HG02571 (cell line): ENCODE measurements at regions not wholly inside any gene's neighbourhood (a gene's known extent, or its start where the extent isn't known, plus 50 kb on each side); places are given as distances from the start of the nearest gene placed in this dataset.

ENCODE experiments used
- ATAC-seq: cut with Tn5 transposase; IDR thresholded peaks from one replicate; pipeline ENCODE4 v1.9.1; 2021; ENCODE audit warnings: mild to moderate bottlenecking, moderate library complexity; ENCODE audit not compliant: unreplicated experiment

DNA sequence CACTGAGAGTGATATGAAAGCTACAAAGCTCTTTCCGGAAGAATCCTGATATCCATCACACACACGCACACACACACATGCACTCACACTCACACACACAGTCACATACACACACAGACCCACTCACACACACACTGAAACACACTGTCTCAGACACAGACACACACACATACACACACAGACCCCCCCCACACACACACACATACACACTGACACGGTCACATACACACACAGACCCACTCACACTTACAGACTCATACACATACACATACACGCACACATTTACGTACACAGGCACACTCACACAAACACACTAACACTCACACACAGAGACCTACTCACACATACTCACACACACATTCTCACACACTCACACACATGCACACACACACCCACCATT, 58.6 kb downstream of the LIG4 start:
- no peak for ATAC-seq

DNA sequence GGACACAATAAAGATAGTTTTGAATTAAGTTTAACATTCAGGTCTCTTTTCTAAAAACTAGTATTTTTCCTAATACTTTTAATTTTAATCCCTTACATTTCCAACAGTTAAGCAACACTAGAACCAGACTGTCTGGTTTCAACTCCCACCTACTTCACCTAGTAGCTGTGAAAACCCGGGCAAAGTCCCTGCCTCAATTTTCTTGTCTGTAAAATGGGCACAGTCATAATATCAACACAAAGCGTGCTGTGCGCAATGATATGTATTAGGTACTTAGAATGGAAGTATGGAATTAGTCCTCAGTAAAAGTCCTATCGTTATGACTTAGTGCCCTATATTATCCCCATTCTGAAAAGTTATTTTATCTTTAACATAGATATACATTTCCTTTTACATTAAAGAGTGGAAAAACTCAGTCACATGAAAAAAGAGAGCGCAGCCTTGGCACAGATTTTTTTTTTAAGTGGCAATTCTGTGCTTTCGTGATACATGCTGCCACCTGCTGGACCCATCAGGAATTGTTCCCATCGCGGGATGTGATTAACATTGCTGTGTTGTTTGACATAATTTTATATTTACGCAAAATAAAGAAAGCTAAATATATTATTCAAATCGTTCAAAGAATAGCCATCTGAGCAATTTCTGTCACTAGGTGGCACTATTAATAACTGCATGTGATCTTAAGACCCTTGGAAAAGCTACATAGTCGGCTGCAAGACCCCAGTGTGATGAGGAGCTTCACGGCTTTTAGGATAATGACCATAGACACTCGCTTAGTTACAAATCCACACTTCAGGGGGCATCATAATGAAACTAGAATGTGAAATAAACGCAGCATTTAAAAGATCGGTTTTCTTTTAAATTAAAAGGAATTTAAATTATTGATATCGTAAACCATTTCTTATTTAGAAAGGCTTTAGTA, 59.9 kb downstream of the LIG4 start:
- ATAC-seq = no peak

DNA sequence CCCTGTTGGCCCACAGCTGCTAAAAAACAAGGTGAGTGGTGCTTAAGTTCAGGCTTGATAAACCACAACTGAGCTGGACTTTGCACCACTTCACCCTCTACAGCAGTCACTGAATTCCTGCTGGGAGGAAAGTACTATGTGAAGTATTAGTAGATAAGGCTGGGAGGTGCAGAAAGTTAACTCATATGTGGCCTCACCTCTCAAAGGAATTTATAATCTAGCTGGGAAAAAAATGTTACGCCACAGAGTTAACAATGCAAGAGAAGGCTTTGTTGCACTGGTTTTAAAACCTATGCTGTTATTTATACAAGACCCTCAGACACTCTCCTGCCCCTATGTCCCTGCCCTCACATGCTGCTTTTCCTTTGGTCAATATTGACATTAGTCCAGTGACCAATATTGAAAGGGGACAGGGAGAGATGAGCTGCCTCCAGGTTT, 60.9 kb downstream of the LIG4 start:
- ATAC-seq = no peak

DNA sequence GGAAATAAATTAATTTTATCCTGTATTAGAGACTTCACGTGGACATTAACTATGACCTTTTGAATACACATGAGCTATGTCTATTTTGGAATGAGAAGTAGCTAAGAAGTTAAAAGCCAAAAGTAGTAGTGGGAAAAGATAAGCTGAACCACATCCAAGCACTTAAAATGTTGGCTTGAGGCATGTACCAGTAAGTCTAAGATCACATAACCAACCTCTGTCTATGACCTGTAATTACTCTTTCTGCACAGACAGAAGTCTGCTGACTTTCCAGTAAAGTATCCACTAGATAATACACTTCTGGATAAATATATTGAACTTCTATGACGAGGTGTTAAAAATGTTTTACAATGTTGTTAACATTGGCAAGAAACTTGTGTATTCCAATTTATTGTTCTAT, 68.7 kb downstream of the LIG4 start:
- no peak for ATAC-seq

DNA sequence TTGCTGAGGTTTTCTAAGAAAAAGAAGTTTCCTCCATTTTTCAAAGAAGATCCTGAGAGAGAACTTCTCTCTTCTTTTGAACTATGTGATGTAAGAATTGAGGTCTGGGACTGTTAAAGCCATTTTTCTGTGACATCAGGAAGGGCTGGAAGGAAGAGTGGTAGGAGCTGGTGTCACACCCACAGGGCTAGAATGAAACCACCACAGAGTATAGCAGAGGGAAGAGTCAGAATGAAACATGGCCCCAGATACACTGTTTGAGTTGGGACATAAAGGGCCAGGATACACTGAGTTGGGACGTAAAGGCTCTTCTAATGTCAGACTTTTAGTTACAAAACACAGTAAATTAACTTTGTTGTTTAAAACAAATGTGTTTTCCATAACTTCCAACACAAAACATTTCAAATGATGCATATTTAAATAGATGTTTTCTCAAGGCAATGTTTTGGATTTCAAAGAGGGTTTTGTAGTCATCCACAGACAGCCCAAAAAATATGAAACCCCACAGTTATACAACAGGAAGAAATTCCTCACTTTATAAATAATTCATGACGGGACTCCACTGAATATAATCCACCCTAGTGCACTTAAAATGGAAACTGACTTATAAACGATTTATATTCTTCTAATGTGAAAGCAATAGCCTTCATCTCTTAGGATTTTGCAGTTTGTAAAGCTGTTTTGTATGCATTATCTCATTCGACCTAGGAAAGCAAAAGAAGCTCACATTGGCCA, 72.5 kb downstream of the LIG4 start:
- ATAC-seq = no peak

DNA sequence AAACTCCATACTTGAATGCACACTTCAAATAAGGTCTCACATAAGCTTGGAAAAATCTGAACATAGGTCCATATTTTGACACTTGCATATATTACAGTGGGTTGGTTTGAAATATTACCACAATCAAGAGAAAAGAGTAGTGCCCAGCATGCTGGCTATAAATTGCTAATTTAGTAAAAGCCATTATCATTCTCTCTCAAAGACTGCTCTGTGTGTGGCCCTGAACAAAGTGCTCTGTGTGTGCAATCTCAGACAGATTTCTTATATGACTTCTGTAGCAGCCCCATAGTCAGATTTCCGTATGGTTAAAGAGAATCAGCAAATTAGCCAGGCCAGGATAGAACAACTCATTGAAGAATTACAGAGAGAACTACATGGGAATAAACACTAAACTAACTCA, 78.2 kb downstream of the LIG4 start:
- ATAC-seq = no peak

DNA sequence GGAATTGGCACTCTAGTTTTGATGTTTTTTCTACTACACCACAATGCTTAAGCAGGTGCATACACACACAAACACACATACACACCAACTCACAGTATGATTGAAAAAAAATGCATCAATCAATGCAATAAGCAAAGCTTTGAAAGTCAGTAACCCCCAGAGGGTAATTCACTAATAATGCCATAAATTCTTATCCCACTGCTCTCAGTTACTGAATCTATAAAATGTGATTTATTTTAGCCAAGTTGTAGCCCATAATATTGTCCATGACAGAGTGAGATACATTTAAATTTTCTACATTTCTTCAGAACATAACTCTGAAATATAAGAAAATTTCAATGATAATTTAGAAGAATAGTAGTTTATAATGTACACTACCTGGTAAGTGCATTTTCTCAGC, 87.9 kb downstream of the LIG4 start:
- no peak for ATAC-seq

DNA sequence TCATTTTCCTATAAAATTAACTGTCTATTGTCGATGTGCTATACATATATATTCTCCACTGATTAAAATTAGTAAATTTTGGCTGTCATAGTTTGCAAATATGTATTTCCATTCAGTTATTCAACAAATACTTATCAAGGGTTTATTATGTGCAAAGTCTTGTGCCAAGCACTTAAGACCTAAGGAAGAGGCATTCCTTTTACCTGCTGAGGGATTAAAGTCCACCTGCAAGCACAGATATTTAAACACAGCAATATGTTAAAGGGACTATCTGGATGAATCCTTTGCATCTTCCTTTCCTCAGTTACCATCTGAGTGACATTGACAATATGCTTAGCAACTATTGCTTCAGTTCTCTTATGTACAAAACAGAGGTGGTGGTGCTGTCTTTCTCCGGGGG, 89.3 kb downstream of the LIG4 start:
- no peak for ATAC-seq

DNA sequence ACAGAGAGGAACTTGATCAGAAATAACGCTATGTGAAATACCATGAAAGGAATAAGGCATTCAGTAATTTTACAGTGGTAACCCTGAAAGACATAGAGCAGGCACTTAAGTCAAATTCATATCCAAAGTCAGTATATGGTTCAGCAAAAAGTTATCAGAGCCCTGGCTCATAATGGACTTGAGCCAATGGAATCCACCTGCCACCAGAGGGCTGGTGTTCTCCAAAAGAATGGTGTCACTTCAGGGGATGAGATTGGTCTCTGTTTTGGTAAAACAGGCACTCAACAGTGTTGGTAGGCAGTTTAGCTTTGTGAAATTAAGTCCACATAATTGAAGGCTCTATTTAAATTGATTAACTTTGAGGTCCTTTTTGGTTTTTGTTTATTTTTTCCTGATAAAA, 93.9 kb downstream of the LIG4 start:
- no peak for ATAC-seq

DNA sequence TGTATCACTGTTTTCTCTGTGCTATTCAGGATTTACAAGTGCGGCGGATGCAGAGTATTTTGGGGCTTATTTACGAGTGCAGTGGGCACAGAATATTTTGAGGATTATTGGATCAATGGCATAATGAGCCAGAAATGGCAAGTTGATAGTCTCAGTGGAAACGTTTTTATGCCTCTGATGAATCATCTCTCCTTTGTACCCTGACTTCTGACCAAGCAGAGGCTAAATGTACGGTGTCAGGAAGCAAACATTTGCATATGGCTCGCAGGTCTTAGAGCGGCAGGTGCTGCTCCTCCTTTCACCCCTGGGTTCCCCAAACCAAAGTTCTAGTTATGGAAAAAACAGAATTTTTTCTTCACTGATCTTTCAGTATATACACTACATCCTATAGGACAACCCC, 94.5 kb downstream of the LIG4 start:
- no peak for ATAC-seq

DNA sequence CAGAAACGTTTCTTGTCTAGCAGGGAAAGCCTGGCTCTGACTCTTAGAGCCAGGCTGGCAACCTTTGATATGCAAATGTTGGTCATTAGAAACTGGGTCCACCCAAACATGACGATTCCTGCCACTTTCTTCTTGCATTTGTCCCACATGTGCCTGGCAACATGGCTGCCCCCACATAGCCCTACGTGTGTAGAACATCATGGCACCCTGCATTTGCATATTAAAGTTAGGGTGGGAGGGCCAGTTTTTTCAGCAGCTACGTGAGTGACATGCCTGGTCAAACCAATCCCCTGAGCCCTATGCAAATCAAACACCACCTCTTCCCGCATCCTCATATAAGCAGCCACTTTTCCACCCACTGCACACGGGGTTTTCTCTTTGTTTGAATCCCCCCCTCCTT, 95.0 kb downstream of the LIG4 start:
- no peak for ATAC-seq

DNA sequence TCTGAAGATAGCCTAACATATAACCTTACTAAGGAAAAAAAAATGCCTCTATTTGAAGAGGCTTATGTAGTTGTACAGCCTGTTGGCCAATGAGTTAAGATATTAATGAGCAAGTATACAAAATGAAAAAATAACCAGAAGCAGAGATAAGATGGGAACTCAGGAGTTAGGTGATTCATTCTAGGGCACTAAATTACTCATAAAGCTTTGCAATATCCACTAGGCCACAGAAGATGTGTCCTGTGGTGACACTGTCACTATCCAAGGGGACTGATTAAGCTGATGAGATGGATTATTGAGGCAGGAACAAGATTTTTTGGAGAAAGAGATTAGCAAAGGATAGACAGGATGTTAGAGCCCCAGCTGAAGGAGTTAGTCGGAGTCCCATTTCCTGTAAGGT, 99.6 kb downstream of the LIG4 start:
- ATAC-seq = no peak

DNA sequence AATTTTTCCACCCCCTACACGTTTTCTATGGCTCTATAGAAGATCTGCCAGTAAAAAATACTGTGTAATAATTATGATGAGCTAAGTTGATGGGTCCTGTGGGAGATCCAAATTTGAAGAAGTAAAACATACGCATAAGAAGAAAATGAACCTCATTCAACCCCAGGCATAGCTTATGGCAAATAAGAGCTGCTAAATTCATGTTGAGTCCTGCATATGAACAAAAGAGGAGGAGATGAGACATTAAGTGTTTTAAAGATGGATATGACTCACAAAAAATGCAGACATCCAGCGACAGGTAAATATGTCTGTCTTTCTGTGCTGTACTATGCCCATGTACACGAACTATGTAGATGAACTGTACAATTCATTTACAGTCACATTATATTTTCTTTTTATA, 101.9 kb downstream of the LIG4 start:
- ATAC-seq = no peak

DNA sequence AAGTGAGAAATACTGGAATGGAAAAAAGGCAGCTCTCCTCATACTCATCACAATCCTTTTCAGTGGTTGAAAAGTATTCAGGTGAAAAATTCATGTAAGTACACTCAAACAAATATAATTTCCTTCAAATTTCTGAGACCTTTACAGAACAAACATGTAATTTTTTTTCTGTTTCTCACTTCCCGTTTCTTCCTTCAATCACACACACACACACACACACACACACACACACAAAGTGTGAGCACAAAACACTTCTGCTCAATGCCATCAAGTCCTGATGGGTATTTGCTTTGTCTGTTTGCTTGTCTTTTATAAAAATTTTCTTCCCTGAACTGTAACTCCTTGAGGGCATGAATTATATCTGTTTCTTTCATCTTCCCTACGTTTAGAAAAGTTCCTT, 110.6 kb downstream of the LIG4 start:
- no peak for ATAC-seq

DNA sequence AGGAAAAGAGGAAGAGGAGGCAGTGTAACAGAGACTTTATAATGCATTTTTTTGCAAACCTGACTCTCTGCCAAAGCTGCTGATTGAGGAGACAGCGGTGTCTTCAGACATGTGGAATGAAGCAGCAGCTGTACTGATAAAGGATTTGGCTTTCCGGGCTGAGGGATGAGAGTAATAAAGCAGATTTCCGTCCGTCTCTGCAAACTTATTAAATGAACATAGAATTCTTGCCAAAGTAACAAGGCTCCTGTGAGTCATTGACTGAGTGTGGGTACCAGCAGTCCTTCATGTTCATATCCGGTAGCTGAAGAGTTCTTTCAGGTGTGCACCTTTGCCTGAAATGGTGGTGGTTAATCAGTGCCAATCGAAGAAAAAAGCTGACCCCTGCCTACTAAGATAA, 112.6 kb downstream of the LIG4 start:
- ATAC-seq = no peak

DNA sequence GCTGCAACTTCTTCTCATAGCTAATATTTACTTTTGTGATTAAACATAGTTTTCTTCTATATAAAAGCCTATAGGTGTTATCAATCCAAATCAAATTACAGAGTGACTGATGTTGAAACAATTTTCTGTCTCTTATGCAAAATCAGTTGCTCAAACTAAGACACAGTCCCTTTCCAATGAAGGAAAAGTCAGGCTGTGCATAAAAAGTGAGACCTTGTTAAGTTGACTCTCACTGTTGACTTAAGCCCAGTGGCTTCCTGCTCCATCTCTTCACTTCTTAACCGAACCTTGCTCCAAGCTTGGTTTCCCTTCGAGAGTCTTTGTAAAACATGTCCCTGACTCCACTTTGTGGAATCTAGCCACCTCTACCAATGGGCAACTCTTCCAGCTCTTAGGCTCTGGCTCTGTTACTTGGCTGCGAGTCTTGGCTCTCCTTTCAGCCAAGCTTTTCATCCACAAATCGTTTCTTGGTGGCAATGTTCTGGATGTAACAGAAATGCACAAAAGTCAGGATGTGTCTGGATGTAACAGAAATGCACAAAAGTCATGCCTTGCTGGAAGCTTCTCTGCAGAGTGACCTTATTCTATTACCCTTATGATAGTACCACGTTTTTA, 118.9 kb downstream of the LIG4 start:
- no peak for ATAC-seq

DNA sequence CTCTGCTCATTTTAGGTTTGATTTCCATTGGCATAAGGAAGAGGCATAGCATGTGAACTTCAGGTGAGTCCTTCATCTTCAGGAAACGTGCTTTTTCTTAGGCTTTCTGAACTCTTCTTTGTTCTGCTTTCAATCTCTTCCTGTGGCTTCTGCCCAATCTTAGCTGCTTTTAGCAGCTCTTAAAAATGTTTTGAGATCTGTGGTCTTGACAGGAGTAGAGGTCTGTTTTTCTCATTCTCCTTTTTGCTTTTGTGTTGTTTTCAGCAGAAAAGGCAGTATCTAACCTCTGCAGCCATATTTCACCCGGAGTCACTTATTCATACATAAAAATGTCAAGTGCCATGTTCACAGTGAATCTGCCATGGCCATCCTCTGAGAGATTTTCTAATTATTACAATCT, 120.3 kb downstream of the LIG4 start:
- ATAC-seq = no peak

DNA sequence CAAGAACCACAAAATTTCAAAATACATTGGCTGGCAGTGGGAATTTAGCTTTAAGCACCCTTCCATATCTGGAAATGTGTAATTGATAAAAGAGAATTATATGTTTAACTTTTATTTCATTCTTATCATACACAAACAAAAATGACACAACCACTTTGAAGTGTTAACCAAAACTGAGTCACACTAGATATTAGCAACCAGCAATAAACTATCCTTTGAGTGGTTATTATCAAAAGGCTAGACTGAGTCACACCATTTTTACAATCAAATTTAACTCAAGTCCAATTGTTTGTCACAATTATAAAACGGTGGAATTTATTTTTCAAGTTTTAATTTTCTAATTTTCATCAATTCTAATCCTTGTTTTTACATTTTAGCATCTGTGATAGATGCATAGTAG, 121.7 kb downstream of the LIG4 start:
- no peak for ATAC-seq

DNA sequence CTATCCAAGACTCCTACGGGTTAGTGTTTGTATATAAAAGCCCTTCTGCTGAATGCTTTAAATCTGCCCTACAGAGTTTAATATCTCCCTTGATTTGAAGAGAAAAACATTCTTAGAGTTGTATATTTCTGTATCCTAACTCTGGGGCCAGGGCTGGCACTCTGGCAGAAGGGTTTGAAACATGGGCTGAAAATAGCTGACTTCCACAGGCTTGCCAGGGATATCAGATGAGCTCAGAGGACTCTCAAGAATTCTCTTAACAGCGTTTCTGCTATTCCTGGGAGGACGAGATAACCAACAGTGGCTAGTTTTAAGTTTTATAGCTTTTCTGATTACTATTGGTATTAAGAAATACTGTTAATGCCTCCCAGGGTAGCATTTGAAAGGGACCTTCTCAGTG, 127.5 kb downstream of the LIG4 start:
- no peak for ATAC-seq

DNA sequence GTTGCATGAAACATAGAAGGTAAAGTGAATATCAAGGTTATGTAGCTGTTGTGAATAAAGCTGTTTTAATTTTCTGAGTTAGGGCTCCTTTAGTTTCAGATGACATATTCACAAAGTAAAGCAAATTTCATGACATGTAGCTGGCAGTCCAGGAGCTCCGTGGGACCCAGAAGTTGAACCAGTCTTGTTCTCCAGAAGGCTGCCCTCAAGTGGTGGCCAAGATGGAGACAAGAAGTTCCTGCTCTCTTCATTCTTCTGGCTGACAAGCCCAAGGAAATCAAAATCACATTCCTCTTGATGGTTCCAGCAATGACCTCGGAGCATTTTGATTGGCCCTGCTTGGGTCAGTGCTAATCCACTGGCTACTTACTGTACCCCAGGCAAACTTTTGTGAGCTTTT, 128.7 kb downstream of the LIG4 start:
- no peak for ATAC-seq

DNA sequence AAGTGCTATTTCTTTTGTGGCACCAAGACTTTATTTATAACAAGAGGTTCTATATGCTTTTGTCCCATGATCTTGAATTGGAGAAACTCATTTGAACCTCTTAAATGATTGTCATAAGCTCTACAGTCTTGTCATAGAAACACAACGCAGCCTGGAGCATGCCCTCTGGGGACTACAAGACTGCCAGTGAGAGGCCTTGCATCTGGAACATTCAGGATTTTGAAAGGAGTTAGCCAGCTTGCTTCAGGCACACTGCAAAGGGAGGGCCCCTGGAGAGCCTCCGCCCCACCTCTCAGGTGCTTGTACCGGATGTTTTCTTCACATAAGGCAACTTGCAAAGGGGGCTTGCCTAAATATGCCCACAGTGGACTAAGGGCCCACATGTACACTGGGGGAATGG, 130.5 kb downstream of the LIG4 start:
- ATAC-seq = no peak

DNA sequence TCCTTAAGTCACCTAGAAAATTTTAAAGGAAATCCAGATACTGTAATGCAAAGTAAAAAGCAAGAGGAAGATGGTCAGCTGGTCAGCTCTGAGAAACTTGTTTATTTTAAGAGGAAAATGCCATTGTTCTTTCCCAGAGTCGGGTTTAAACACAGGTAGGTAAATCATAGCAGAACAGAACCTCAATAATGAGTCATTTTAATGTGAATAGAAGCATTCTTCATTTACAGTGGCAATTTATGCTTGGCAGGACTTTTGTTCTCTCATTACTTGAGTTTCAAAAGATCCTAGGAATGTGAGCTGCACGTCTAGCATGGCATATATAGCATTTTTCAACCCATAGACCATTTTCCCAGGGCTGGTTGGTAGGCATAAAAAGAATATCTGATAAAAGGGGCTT, 132.3 kb downstream of the LIG4 start:
- no peak for ATAC-seq
